Loucy (cell line): ENCODE measurements at regions not wholly inside any gene's neighbourhood (a gene's known extent, or its start where the extent isn't known, plus 50 kb on each side); places are given as distances from the start of the nearest gene placed in this dataset.

Source experiments
- CTCF ChIP-seq: fragments of 200-600 bp; sonication (generic); conservative IDR thresholded peaks from 2 replicates; pipeline ENCODE4 v1.5.1; 2014; ENCODE audit warnings: mild to moderate bottlenecking, antibody characterized with exemption, low read length
- EZH2phosphoT487 ChIP-seq: fragments of 200-600 bp; IDR thresholded peaks from 2 replicates; pipeline ENCODE4 v1.6.1; 2018; ENCODE audit warnings: antibody characterized with exemption, mild to moderate bottlenecking, moderate library complexity, borderline replicate concordance

- TF ChIP-seq CTCF (no peak), EZH2phosphoT487 (no peak)
Measured at GRCh38 chr5:32499261-32499660, 54.7 kb upstream of the ZFR start.
